GM06990 (cell line): ENCODE measurements at regions not wholly inside any gene's neighbourhood (a gene's known extent, or its start where the extent isn't known, plus 50 kb on each side); places are given as distances from the start of the nearest gene placed in this dataset.

Experiments used
- DNase-seq: peaks from one replicate; pipeline ENCODE4 v3.0.0-alpha.2; 2011; ENCODE audit not compliant: insufficient read length; ENCODE audit errors: extremely low read depth
- H3K27me3 ChIP-seq: replicated peaks from 2 replicates; pipeline ENCODE4 v1.6.0; 2011; ENCODE audit warnings: low read length; ENCODE audit not compliant: control insufficient read depth, insufficient read depth
- H3K36me3 ChIP-seq: 2 replicates; pipeline ENCODE4 v1.5.1; 2011; ENCODE audit warnings: low read length; ENCODE audit not compliant: control insufficient read depth, insufficient read depth
- H3K4me3 ChIP-seq: replicated peaks from 2 replicates; pipeline ENCODE4 v1.5.1; 2011; ENCODE audit warnings: low read depth, mild to moderate bottlenecking, control low read depth, low read length
- CTCF ChIP-seq: IDR thresholded peaks from 2 replicates; pipeline ENCODE4 v1.5.1; 2011; ENCODE audit warnings: low read length, control low read depth, mild to moderate bottlenecking, inconsistent platforms; ENCODE audit not compliant: insufficient read depth, poor library complexity, severe bottlenecking

GRCh38 chr5:173549644-173550043 is 66.8 kb downstream of the BOD1 start:
- Histone ChIP-seq H3K27me3 (no peaks in the 10 kb centered on the region), H3K4me3 (no peak overlapping the region), H3K36me3 (no peaks in the 10 kb centered on the region)
- no peak for DNase-seq
- no peak for TF ChIP-seq CTCF

GRCh38 chr5:173547579-173547978 is 68.9 kb downstream of the BOD1 start:
- Histone ChIP-seq H3K4me3 (no peak overlapping the region), H3K36me3 (no peaks in the 10 kb centered on the region), H3K27me3 (no peaks in the 10 kb centered on the region)
- DNase-seq, result peak; percentile 26
- TF ChIP-seq CTCF, result no peak

GRCh38 chr5:173542964-173543363 is 73.5 kb downstream of the BOD1 start:
- no peak for DNase-seq
- TF ChIP-seq CTCF, result no peak
- Histone ChIP-seq H3K27me3 (no peaks in the 10 kb centered on the region), H3K4me3 (no peak overlapping the region), H3K36me3 (no peaks in the 10 kb centered on the region)

GRCh38 chr5:173542159-173542558 is 74.3 kb downstream of the BOD1 start:
- Histone ChIP-seq H3K4me3 (no peak overlapping the region), H3K27me3 (no peaks in the 10 kb centered on the region), H3K36me3 (no peaks in the 10 kb centered on the region)
- no peak for TF ChIP-seq CTCF
- DNase-seq, result no peak

GRCh38 chr5:173538654-173539053 is 77.8 kb downstream of the BOD1 start:
- TF ChIP-seq CTCF, result no peak
- Histone ChIP-seq H3K27me3 (no peaks in the 10 kb centered on the region), H3K36me3 (no peaks in the 10 kb centered on the region), H3K4me3 (no peak overlapping the region)
- DNase-seq, result peak; percentile 37

GRCh38 chr5:173538018-173538417 is 78.4 kb downstream of the BOD1 start:
- Histone ChIP-seq H3K4me3 (no peak overlapping the region), H3K27me3 (no peaks in the 10 kb centered on the region), H3K36me3 (no peaks in the 10 kb centered on the region)
- no peak for TF ChIP-seq CTCF
- peak; percentile 22 for DNase-seq
